HG02981 (cell line): ENCODE measurements at regions not wholly inside any gene's neighbourhood (a gene's known extent, or its start where the extent isn't known, plus 50 kb on each side); places are given as distances from the start of the nearest gene placed in this dataset.

Experiments
- ATAC-seq: cut with Tn5 transposase; IDR thresholded peaks from one replicate; pipeline ENCODE4 v1.9.1; 2021; ENCODE audit warnings: mild to moderate bottlenecking, moderate library complexity; ENCODE audit not compliant: unreplicated experiment

- ATAC-seq = no peak
Observed at GRCh38 chr1:218670875-218671274, 325.7 kb downstream of the TGFB2 start.

- no peak for ATAC-seq
Observed at GRCh38 chr1:218671573-218671972, 326.4 kb downstream of the TGFB2 start.

- no peak for ATAC-seq
Observed at GRCh38 chr1:218673170-218673569, 328.0 kb downstream of the TGFB2 start.

- no peak for ATAC-seq
Observed at GRCh38 chr1:218674280-218674773, 329.2 kb downstream of the TGFB2 start.

- no peak for ATAC-seq
Observed at GRCh38 chr1:218677026-218677425, 331.9 kb downstream of the TGFB2 start.

- ATAC-seq = no peak
Observed at GRCh38 chr1:218679391-218679790, 334.3 kb downstream of the TGFB2 start.

- ATAC-seq = no peak
Observed at GRCh38 chr1:218679988-218680748, 335.0 kb downstream of the TGFB2 start.

- ATAC-seq = no peak
Observed at GRCh38 chr1:218683242-218683641, 338.1 kb downstream of the TGFB2 start.

- ATAC-seq = no peak
Observed at GRCh38 chr1:218686258-218686657, 341.1 kb downstream of the TGFB2 start.

GRCh38 chr1:218686761-218687160, 341.6 kb downstream of the TGFB2 start:
- ATAC-seq = no peak

GRCh38 chr1:218692808-218693207, 347.7 kb downstream of the TGFB2 start:
- no peak for ATAC-seq

- no peak for ATAC-seq
Observed at GRCh38 chr1:218693599-218693998, 348.5 kb downstream of the TGFB2 start.

GRCh38 chr1:218694085-218694484, 348.9 kb downstream of the TGFB2 start:
- ATAC-seq = no peak

GRCh38 chr1:218694636-218695035, 349.5 kb downstream of the TGFB2 start:
- no peak for ATAC-seq

- no peak for ATAC-seq
Observed at GRCh38 chr1:218695525-218695924, 350.4 kb downstream of the TGFB2 start.

- no peak for ATAC-seq
Observed at GRCh38 chr1:218698141-218698540, 353.0 kb downstream of the TGFB2 start.

- no peak for ATAC-seq
Observed at GRCh38 chr1:218699421-218699820, 354.3 kb downstream of the TGFB2 start.

- ATAC-seq = no peak
Observed at GRCh38 chr1:218699865-218700264, 354.7 kb downstream of the TGFB2 start.

GRCh38 chr1:218700666-218701065, 355.5 kb downstream of the TGFB2 start:
- ATAC-seq = no peak

- ATAC-seq = no peak
Observed at GRCh38 chr1:218701131-218701530, 356.0 kb downstream of the TGFB2 start.

- ATAC-seq = no peak
Observed at GRCh38 chr1:218702775-218703174, 357.6 kb downstream of the TGFB2 start.

- no peak for ATAC-seq
Observed at GRCh38 chr1:218703836-218704235, 358.7 kb downstream of the TGFB2 start.

- no peak for ATAC-seq
Observed at GRCh38 chr1:218705391-218705790, 360.3 kb downstream of the TGFB2 start.
